ENCODE measurements at regions not wholly inside any gene's neighbourhood (a gene's known extent, or its start where the extent isn't known, plus 50 kb on each side); places are given as distances from the start of the nearest gene placed in this dataset.
"Not testable (repeated sequence)": the region's sequence is repeated elsewhere in the genome, so short reads cannot be mapped to it uniquely, and the experiment has no call there.

GRCh38 chr2:21194147-21194546, 70.4 kb downstream of the TDRD15 start:
- no peak for DNase-seq (ENCODE audit: low read depth, low spot score)

- DNase-seq (ENCODE audit: low read depth, low spot score), result no peak
Observed at GRCh38 chr2:21194858-21195271, 71.1 kb downstream of the TDRD15 start.

- no peak for DNase-seq (ENCODE audit: low read depth, low spot score)
Observed at GRCh38 chr2:21195326-21195725, 71.6 kb downstream of the TDRD15 start.

- no peak for DNase-seq (ENCODE audit: low read depth, low spot score)
Observed at GRCh38 chr2:21198637-21199036, 74.9 kb downstream of the TDRD15 start.

- DNase-seq (ENCODE audit: low read depth, low spot score), result no peak
Observed at GRCh38 chr2:21203976-21204375, 80.2 kb downstream of the TDRD15 start.

GRCh38 chr2:21214085-21214484, 90.3 kb downstream of the TDRD15 start:
- not testable (repeated sequence) for DNase-seq (ENCODE audit: low read depth, low spot score)

GRCh38 chr2:21217442-21217841, 93.7 kb downstream of the TDRD15 start:
- DNase-seq (ENCODE audit: low read depth, low spot score), result no peak

- DNase-seq (ENCODE audit: low read depth, low spot score), result no peak
Observed at GRCh38 chr2:21220930-21221329, 97.2 kb downstream of the TDRD15 start.

- DNase-seq (ENCODE audit: low read depth, low spot score), result no peak
Observed at GRCh38 chr2:21223618-21224017, 99.8 kb downstream of the TDRD15 start.

- DNase-seq (ENCODE audit: low read depth, low spot score), result no peak
Observed at GRCh38 chr2:21228041-21228895, 104.5 kb downstream of the TDRD15 start.

GRCh38 chr2:21229302-21229701, 105.5 kb downstream of the TDRD15 start:
- no peak for DNase-seq (ENCODE audit: low read depth, low spot score)

- DNase-seq (ENCODE audit: low read depth, low spot score), result no peak
Observed at GRCh38 chr2:21230140-21230539, 106.4 kb downstream of the TDRD15 start.

- DNase-seq (ENCODE audit: low read depth, low spot score), result no peak
Observed at GRCh38 chr2:21231985-21232384, 108.2 kb downstream of the TDRD15 start.

GRCh38 chr2:21233194-21233593, 109.4 kb downstream of the TDRD15 start:
- no peak for DNase-seq (ENCODE audit: low read depth, low spot score)

GRCh38 chr2:21234001-21234400, 110.2 kb downstream of the TDRD15 start:
- no peak for DNase-seq (ENCODE audit: low read depth, low spot score)

- DNase-seq (ENCODE audit: low read depth, low spot score), result no peak
Observed at GRCh38 chr2:21234464-21235120, 110.8 kb downstream of the TDRD15 start.

- not testable (repeated sequence) for DNase-seq (ENCODE audit: low read depth, low spot score)
Observed at GRCh38 chr2:21239749-21240148, 116.0 kb downstream of the TDRD15 start.

GRCh38 chr2:21244161-21244560, 120.4 kb downstream of the TDRD15 start:
- DNase-seq (ENCODE audit: low read depth, low spot score), result no peak

- DNase-seq (ENCODE audit: low read depth, low spot score), result no peak
Observed at GRCh38 chr2:21245565-21245964, 121.8 kb downstream of the TDRD15 start.

GRCh38 chr2:21249367-21249766, 125.6 kb downstream of the TDRD15 start:
- no peak for DNase-seq (ENCODE audit: low read depth, low spot score)

- no peak for DNase-seq (ENCODE audit: low read depth, low spot score)
Observed at GRCh38 chr2:21250673-21251072, 126.9 kb downstream of the TDRD15 start.

GRCh38 chr2:21251216-21251980, 127.6 kb downstream of the TDRD15 start:
- DNase-seq (ENCODE audit: low read depth, low spot score), result no peak

Measured in ELF-1 (cell line).